Choroid plexus epithelial cell (primary cell): ENCODE measurements at regions not wholly inside any gene's neighbourhood (a gene's known extent, or its start where the extent isn't known, plus 50 kb on each side); places are given as distances from the start of the nearest gene placed in this dataset.

Experiments
- DNase-seq: peaks from one replicate; pipeline ENCODE4 v3.0.0-alpha.2; 2010; ENCODE audit warnings: low read depth
- H3K4me3 ChIP-seq: 2 replicates; pipeline ENCODE4 v1.5.1; 2011; ENCODE audit warnings: low read depth, mild to moderate bottlenecking, control low read depth, low read length, moderate library complexity
- TF ChIP-seq, protein P1 (sequence below): conservative IDR thresholded peaks from 2 replicates; pipeline ENCODE4 v1.5.1; 2011; ENCODE audit warnings: low read depth, mild to moderate bottlenecking, control low read depth, inconsistent platforms, low read length, moderate library complexity

GRCh38 chr15:38648121-38648843, 83.7 kb upstream of the RASGRP1 start:
- TF ChIP-seq, protein P1, sequence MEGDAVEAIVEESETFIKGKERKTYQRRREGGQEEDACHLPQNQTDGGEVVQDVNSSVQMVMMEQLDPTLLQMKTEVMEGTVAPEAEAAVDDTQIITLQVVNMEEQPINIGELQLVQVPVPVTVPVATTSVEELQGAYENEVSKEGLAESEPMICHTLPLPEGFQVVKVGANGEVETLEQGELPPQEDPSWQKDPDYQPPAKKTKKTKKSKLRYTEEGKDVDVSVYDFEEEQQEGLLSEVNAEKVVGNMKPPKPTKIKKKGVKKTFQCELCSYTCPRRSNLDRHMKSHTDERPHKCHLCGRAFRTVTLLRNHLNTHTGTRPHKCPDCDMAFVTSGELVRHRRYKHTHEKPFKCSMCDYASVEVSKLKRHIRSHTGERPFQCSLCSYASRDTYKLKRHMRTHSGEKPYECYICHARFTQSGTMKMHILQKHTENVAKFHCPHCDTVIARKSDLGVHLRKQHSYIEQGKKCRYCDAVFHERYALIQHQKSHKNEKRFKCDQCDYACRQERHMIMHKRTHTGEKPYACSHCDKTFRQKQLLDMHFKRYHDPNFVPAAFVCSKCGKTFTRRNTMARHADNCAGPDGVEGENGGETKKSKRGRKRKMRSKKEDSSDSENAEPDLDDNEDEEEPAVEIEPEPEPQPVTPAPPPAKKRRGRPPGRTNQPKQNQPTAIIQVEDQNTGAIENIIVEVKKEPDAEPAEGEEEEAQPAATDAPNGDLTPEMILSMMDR = no peak
- no peak for DNase-seq
- no peak overlapping the region for H3K4me3 ChIP-seq

- DNase-seq = no peak
- H3K4me3 ChIP-seq = no peak overlapping the region
- TF ChIP-seq, protein P1 = no peak
Observed at GRCh38 chr15:38650384-38650783, 85.8 kb upstream of the RASGRP1 start.

GRCh38 chr15:38650936-38651327, 86.3 kb upstream of the RASGRP1 start:
- DNase-seq = no peak
- H3K4me3 ChIP-seq = no peak overlapping the region
- TF ChIP-seq, protein P1 = no peak

DNA sequence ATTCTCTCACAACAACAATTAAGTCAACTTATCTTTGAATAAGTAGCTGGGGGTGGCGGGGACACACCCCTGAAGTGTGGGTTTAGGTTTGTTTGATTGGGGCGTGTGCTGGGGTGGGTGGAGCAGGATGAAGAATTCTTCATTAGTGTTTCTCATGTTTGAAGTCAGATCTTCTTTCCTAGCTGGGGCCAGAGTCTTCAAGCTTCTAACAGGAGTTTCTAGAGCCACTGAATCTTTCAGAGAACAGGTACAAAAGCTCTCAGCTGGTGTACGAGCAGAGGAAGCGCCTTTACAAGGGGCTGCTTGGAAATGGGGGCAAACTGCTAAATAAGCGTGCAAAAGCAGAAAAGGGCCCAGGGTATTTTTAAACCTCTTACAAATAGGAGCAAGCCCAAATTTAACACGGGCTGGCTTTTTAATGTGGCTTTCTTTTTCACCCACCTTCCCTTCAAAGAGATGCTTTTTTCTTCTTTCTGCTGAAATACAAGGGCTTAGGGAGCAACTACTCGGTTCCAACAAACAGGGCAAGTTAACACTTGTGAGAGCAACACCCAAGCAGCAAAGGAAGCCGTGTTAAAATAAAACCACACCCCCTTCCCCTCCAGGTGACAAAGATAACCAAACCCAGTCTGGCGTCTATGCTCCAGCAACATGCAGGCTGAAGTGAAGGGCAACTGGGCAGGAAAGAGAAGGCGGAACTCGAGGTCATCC, 86.9 kb upstream of the RASGRP1 start:
- TF ChIP-seq, protein P1 = no peak
- H3K4me3 ChIP-seq = no peak overlapping the region
- no peak for DNase-seq

DNA sequence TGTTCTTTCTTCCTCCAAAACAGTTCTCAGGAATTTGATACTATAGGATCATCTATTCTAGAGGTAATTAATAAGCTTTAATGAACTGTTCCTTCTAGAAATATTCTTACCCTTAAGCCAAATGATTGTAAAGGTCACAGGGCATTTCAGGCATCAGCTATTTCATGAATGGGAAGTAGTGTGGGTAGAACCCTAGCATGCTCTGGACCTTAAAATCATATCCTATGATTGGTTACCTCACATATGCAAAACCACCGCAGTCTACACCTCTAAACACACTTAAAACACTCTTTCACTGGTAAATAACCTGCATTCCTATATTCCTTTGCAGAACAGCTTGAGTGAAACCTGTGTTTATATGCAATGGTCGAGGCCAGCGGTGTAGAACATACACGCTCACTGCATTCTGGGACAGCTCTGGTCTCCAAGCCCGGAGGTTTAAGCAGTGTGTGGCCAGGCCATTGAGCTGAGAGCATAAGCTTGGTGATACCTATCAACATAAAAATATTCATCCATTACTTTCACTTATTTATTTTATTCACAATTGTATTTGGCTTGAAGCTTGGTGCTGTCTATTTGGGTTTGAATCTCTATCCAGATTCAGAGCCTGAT, 87.7 kb upstream of the RASGRP1 start:
- TF ChIP-seq, protein P1 = no peak
- H3K4me3 ChIP-seq = no peak overlapping the region
- no peak for DNase-seq

- H3K4me3 ChIP-seq = no peak overlapping the region
- TF ChIP-seq, protein P1 = no peak
- no peak for DNase-seq
Observed at GRCh38 chr15:38652998-38653397, 88.4 kb upstream of the RASGRP1 start.
